HEK293 (cell line): ENCODE measurements at regions not wholly inside any gene's neighbourhood (a gene's known extent, or its start where the extent isn't known, plus 50 kb on each side); places are given as distances from the start of the nearest gene placed in this dataset.

Source experiments
- CTCF ChIA-PET: fragments of 350-600 bp; formaldehyde crosslinking; extraction: SDS; loops from one replicate; lab custom pipeline; 2021; ENCODE audit warnings: antibody characterized with exemption; lab: Yijun Ruan, JAX
- POLR2A ChIA-PET: fragments of 300-600 bp; formaldehyde crosslinking; extraction: SDS; loops from one replicate; lab custom pipeline; 2020; ENCODE audit warnings: antibody characterized with exemption, inconsistent platforms; lab: Yijun Ruan, JAX
- H3K27ac ChIP-seq: fragments of 200-500 bp; sonication (Bioruptor generic); 2 replicates; pipeline ENCODE4 v1.5.1; 2014; ENCODE audit warnings: low read depth, low read length, control low read depth, inconsistent platforms; ENCODE audit errors: extremely low read depth
- H3K36me3 ChIP-seq, 2 experiments: fragments of 200-500 bp in 1 of 2; sonication (Bioruptor generic) in 1 of 2; 1 replicate in 1 of 2; 2 replicates in 1 of 2; pipeline ENCODE4 v1.5.1; 2014 to 2017; ENCODE audit warnings: inconsistent platforms in 2 of 2, low read length in 2 of 2; ENCODE audit not compliant: control insufficient read depth in 2 of 2, insufficient read depth in 1 of 2
- H3K4me1 ChIP-seq: fragments of 200-500 bp; sonication (Bioruptor generic); 2 replicates; pipeline ENCODE4 v1.5.1; 2014; ENCODE audit warnings: mild to moderate bottlenecking, low read length, inconsistent platforms; ENCODE audit not compliant: control insufficient read depth, insufficient read depth
- H3K4me3 ChIP-seq: 2 replicates; pipeline ENCODE4 v1.5.1; 2011; ENCODE audit warnings: low read depth, mild to moderate bottlenecking, control low read depth, low read length, moderate library complexity
- H3K9me3 ChIP-seq: fragments of 200-500 bp; sonication (Bioruptor generic); 2 replicates; pipeline ENCODE4 v1.5.1; 2014; ENCODE audit warnings: low read depth, low read length, inconsistent platforms; ENCODE audit not compliant: control insufficient read depth, insufficient read depth
- ATF2 ChIP-seq: fragments of 450-650 bp; formaldehyde crosslinking; IDR thresholded peaks from 2 replicates; pipeline ENCODE4 v1.5.1; 2016; ENCODE audit warnings: missing biosample characterization, missing genetic modification characterization, low read depth
- CTCF ChIP-seq: fragments of 450-650 bp; formaldehyde crosslinking; IDR thresholded peaks from 2 replicates; pipeline ENCODE4 v1.5.1; 2016; ENCODE audit warnings: missing biosample characterization, missing genetic modification characterization
- GLIS2 ChIP-seq: fragments of 450-650 bp; formaldehyde crosslinking; IDR thresholded peaks from 2 replicates; pipeline ENCODE4 v1.5.1; 2016; ENCODE audit warnings: missing biosample characterization, missing genetic modification characterization
- KLF17 ChIP-seq: fragments of 450-650 bp; formaldehyde crosslinking; IDR thresholded peaks from 2 replicates; pipeline ENCODE4 v1.5.1; 2016; ENCODE audit warnings: missing biosample characterization, missing genetic modification characterization
- KLF7 ChIP-seq: fragments of 450-650 bp; formaldehyde crosslinking; IDR thresholded peaks from 2 replicates; pipeline ENCODE4 v1.5.1; 2016; ENCODE audit warnings: missing biosample characterization, missing genetic modification characterization, borderline replicate concordance
- SCRT2 ChIP-seq: fragments of 450-650 bp; formaldehyde crosslinking; IDR thresholded peaks from 2 replicates; pipeline ENCODE4 v1.5.1; 2016; ENCODE audit warnings: missing biosample characterization, missing genetic modification characterization
- SETDB1 ChIP-seq: IDR thresholded peaks from one replicate; pipeline ENCODE4 v1.6.1; 2017; ENCODE audit warnings: mild to moderate bottlenecking, low read length, moderate library complexity, mixed read lengths; ENCODE audit not compliant: insufficient read length
- ZBTB48 ChIP-seq: fragments of 450-650 bp; formaldehyde crosslinking; IDR thresholded peaks from 2 replicates; pipeline ENCODE4 v1.5.1; 2016; ENCODE audit warnings: missing biosample characterization, missing genetic modification characterization
- ZFP69B ChIP-seq: fragments of 450-650 bp; formaldehyde crosslinking; IDR thresholded peaks from 2 replicates; pipeline ENCODE4 v1.5.1; 2016; ENCODE audit warnings: missing biosample characterization, missing genetic modification characterization
- ZNF157 ChIP-seq: fragments of 450-650 bp; formaldehyde crosslinking; IDR thresholded peaks from 2 replicates; pipeline ENCODE4 v1.5.1; 2016; ENCODE audit warnings: missing biosample characterization, missing genetic modification characterization
- ZNF223 ChIP-seq: fragments of 450-650 bp; formaldehyde crosslinking; IDR thresholded peaks from 2 replicates; pipeline ENCODE4 v1.5.1; 2016; ENCODE audit warnings: missing biosample characterization, missing genetic modification characterization
- ZNF292 ChIP-seq: fragments of 450-650 bp; formaldehyde crosslinking; IDR thresholded peaks from 2 replicates; pipeline ENCODE4 v1.5.1; 2016; ENCODE audit warnings: low read depth, missing biosample characterization, missing genetic modification characterization, borderline replicate concordance
- ZNF335 ChIP-seq: fragments of 450-650 bp; formaldehyde crosslinking; conservative IDR thresholded peaks from 2 replicates; pipeline ENCODE4 v1.5.1; 2016; ENCODE audit warnings: missing biosample characterization, missing genetic modification characterization
- ZNF398 ChIP-seq: fragments of 450-650 bp; formaldehyde crosslinking; IDR thresholded peaks from 2 replicates; pipeline ENCODE4 v1.5.1; 2017; ENCODE audit warnings: missing biosample characterization, missing genetic modification characterization
- ZNF423 ChIP-seq: fragments of 450-650 bp; formaldehyde crosslinking; IDR thresholded peaks from 2 replicates; pipeline ENCODE4 v1.5.1; 2016; ENCODE audit warnings: missing biosample characterization, missing genetic modification characterization
- ZNF426 ChIP-seq: fragments of 450-650 bp; formaldehyde crosslinking; IDR thresholded peaks from 2 replicates; pipeline ENCODE4 v1.5.1; 2017; ENCODE audit warnings: missing biosample characterization, missing genetic modification characterization, mild to moderate bottlenecking, inconsistent platforms, moderate library complexity
- ZNF585B ChIP-seq: fragments of 450-650 bp; formaldehyde crosslinking; IDR thresholded peaks from 2 replicates; pipeline ENCODE4 v1.5.1; 2016; ENCODE audit warnings: missing biosample characterization, missing genetic modification characterization
- ZNF664 ChIP-seq: fragments of 450-650 bp; formaldehyde crosslinking; IDR thresholded peaks from 2 replicates; pipeline ENCODE4 v1.5.1; 2016; ENCODE audit warnings: missing biosample characterization, missing genetic modification characterization
- ZNF670 ChIP-seq: fragments of 450-650 bp; formaldehyde crosslinking; IDR thresholded peaks from 2 replicates; pipeline ENCODE4 v1.5.1; 2016; ENCODE audit warnings: missing biosample characterization, missing genetic modification characterization, low read depth
- ZNF677 ChIP-seq: fragments of 450-650 bp; IDR thresholded peaks from 2 replicates; pipeline ENCODE4 v1.5.0; 2018; ENCODE audit warnings: missing biosample characterization, mild to moderate bottlenecking, missing genetic modification characterization, moderate library complexity
- ZNF791 ChIP-seq: fragments of 450-650 bp; formaldehyde crosslinking; IDR thresholded peaks from 2 replicates; pipeline ENCODE4 v1.5.1; 2016; ENCODE audit warnings: missing biosample characterization, missing genetic modification characterization
- ZSCAN23 ChIP-seq: fragments of 450-650 bp; formaldehyde crosslinking; IDR thresholded peaks from 2 replicates; pipeline ENCODE4 v1.5.1; 2016; ENCODE audit warnings: missing biosample characterization, missing genetic modification characterization
- TF ChIP-seq, protein P1 (sequence below): fragments of 450-650 bp; formaldehyde crosslinking; IDR thresholded peaks from 2 replicates; pipeline ENCODE4 v1.5.1; 2016; ENCODE audit warnings: missing biosample characterization, missing genetic modification characterization
- TF ChIP-seq, protein P2 (sequence below): fragments of 450-650 bp; formaldehyde crosslinking; IDR thresholded peaks from 2 replicates; pipeline ENCODE4 v1.5.1; 2017; ENCODE audit warnings: missing biosample characterization, mild to moderate bottlenecking, missing genetic modification characterization, moderate library complexity
- TF ChIP-seq, protein P3 (sequence below): sonication (generic); formaldehyde crosslinking; IDR thresholded peaks from 2 replicates; pipeline ENCODE4 v1.8.1; 2022; ENCODE audit warnings: mild to moderate bottlenecking, moderate library complexity, missing genetic modification reagents
- TF ChIP-seq, protein P4 (sequence below): fragments of 450-650 bp; formaldehyde crosslinking; IDR thresholded peaks from 2 replicates; pipeline ENCODE4 v1.5.1; 2016; ENCODE audit warnings: missing biosample characterization, missing genetic modification characterization

DNA sequence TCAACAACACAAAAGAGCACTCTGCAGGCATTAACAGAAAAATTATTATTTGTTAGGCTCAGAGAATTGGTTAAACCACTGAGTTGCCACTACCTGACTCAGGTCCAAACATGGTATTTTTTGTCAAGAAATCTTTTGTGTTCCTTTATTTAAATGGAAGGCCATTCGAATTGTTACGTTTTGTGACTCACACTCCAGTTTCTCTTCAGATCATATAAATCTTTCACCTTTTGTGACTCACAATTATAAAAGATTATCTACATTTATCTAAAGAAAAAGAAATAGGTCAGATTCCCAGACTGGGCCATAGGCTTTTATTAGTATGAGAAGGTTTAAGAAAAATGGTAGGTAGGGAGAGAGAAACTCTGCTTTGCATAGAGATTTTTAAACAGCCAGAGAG, 669.8 kb downstream of the GALC start:
- POLR2A ChIA-PET = no interaction called here
- Histone ChIP-seq H3K36me3 (no peaks in the 10 kb centered on the region), H3K9me3 (no peaks in the 10 kb centered on the region), H3K4me3 (no peak overlapping the region), H3K27ac (no peak overlapping the region), H3K4me1 (no peaks in the 10 kb centered on the region)
- no peak for TF ChIP-seq ZNF664 (tag by site-specific recombination)
- no peak for TF ChIP-seq KLF17 (tag by site-specific recombination)
- no peak for TF ChIP-seq ZNF670 (tag by site-specific recombination)
- TF ChIP-seq ZNF791 (tag by site-specific recombination) = no peak
- TF ChIP-seq ZNF223 = no peak
- TF ChIP-seq, protein P1, sequence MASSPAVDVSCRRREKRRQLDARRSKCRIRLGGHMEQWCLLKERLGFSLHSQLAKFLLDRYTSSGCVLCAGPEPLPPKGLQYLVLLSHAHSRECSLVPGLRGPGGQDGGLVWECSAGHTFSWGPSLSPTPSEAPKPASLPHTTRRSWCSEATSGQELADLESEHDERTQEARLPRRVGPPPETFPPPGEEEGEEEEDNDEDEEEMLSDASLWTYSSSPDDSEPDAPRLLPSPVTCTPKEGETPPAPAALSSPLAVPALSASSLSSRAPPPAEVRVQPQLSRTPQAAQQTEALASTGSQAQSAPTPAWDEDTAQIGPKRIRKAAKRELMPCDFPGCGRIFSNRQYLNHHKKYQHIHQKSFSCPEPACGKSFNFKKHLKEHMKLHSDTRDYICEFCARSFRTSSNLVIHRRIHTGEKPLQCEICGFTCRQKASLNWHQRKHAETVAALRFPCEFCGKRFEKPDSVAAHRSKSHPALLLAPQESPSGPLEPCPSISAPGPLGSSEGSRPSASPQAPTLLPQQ = no peak
- no peak for TF ChIP-seq ZNF423 (tag by site-specific recombination)
- no peak for TF ChIP-seq ZNF585B (tag by site-specific recombination)
- TF ChIP-seq, protein P2, sequence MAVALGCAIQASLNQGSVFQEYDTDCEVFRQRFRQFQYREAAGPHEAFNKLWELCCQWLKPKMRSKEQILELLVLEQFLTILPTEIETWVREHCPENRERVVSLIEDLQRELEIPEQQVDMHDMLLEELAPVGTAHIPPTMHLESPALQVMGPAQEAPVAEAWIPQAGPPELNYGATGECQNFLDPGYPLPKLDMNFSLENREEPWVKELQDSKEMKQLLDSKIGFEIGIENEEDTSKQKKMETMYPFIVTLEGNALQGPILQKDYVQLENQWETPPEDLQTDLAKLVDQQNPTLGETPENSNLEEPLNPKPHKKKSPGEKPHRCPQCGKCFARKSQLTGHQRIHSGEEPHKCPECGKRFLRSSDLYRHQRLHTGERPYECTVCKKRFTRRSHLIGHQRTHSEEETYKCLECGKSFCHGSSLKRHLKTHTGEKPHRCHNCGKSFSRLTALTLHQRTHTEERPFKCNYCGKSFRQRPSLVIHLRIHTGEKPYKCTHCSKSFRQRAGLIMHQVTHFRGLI (tag by site-specific recombination) = no peak
- TF ChIP-seq ZNF426 (tag by site-specific recombination) = no peak
- no peak for TF ChIP-seq GLIS2 (tag by site-specific recombination)
- no peak for TF ChIP-seq KLF7 (tag by site-specific recombination)
- TF ChIP-seq ZBTB48 (tag by site-specific recombination) = no peak
- no peak for TF ChIP-seq SETDB1
- TF ChIP-seq, protein P3, sequence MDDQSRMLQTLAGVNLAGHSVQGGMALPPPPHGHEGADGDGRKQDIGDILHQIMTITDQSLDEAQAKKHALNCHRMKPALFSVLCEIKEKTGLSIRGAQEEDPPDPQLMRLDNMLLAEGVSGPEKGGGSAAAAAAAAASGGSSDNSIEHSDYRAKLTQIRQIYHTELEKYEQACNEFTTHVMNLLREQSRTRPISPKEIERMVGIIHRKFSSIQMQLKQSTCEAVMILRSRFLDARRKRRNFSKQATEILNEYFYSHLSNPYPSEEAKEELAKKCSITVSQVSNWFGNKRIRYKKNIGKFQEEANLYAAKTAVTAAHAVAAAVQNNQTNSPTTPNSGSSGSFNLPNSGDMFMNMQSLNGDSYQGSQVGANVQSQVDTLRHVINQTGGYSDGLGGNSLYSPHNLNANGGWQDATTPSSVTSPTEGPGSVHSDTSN = no peak
- TF ChIP-seq ZNF335 (tag by site-specific recombination) = no peak
- no peak for TF ChIP-seq ATF2
- TF ChIP-seq ZSCAN23 (tag by site-specific recombination) = no peak
- TF ChIP-seq ZNF677 = no peak
- CTCF ChIA-PET = no interaction called here

DNA sequence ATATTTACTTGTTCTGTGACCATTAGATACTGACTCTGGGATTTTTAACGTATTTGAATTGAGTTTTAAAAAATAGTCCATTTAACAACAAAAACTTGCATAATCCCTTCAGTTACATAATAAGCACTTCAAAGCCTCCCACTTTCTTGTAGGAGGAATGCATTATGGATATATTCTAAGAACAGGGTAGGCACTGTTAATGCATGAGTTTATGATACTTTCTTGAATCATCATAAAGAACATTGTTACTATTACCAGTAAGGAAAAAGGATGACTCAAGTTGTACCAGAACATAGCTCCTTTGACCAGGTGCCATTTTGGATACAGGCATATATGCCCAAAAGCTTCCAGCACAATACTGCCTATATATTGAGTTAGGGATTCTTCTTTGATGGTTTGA, 671.4 kb downstream of the GALC start:
- ChIA-PET POLR2A (no interaction called here), CTCF (no interaction called here)
- Histone ChIP-seq H3K36me3 (no peaks in the 10 kb centered on the region), H3K4me1 (no peaks in the 10 kb centered on the region), H3K9me3 (no peaks in the 10 kb centered on the region), H3K4me3 (no peak overlapping the region), H3K27ac (no peak overlapping the region)
- TF ChIP-seq ZNF292 (tag by site-specific recombination) (no peak), SCRT2 (tag by site-specific recombination) (no peak), ZNF398 (no peak), ZNF157 (tag by site-specific recombination) (no peak), ZFP69B (tag by site-specific recombination) (no peak), CTCF (tag by site-specific recombination) (no peak)
- TF ChIP-seq, protein P4, sequence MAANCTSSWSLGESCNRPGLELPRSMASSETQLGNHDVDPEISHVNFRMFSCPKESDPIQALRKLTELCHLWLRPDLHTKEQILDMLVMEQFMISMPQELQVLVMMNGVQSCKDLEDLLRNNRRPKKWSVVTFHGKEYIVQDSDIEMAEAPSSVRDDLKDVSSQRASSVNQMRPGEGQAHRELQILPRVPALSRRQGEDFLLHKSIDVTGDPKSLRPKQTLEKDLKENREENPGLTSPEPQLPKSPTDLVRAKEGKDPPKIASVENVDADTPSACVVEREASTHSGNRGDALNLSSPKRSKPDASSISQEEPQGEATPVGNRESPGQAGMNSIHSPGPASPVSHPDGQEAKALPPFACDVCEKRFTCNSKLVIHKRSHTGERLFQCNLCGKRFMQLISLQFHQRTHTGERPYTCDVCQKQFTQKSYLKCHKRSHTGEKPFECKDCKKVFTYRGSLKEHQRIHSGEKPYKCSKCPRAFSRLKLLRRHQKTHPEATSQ (tag by site-specific recombination) = no peak
